Ishikawa (cell line): ENCODE measurements at regions not wholly inside any gene's neighbourhood (a gene's known extent, or its start where the extent isn't known, plus 50 kb on each side); places are given as distances from the start of the nearest gene placed in this dataset.

Experiments used
- CEBPB ChIP-seq: IDR thresholded peaks from 2 replicates; pipeline ENCODE4 v1.6.1; 2012
- CREB1 ChIP-seq: IDR thresholded peaks from 2 replicates; pipeline ENCODE4 v1.6.1; 2012; ENCODE audit warnings: low read depth
- EGR1 ChIP-seq: IDR thresholded peaks from 2 replicates; pipeline ENCODE4 v1.6.1; 2012
- EP300 ChIP-seq: IDR thresholded peaks from 2 replicates; pipeline ENCODE4 v1.6.1; 2012; ENCODE audit warnings: borderline replicate concordance
- FOXM1 ChIP-seq: IDR thresholded peaks from 2 replicates; pipeline ENCODE4 v1.6.1; 2012; ENCODE audit warnings: low read depth, borderline replicate concordance
- MAX ChIP-seq: IDR thresholded peaks from 2 replicates; pipeline ENCODE4 v1.6.1; 2012
- NFIC ChIP-seq: IDR thresholded peaks from 2 replicates; pipeline ENCODE4 v1.6.1; 2012
- RAD21 ChIP-seq: IDR thresholded peaks from 2 replicates; pipeline ENCODE4 v1.6.1; 2012; ENCODE audit warnings: low read depth
- REST ChIP-seq: IDR thresholded peaks from 2 replicates; pipeline ENCODE4 v1.6.1; 2012; ENCODE audit warnings: low read depth, mild to moderate bottlenecking
- TAF1 ChIP-seq: IDR thresholded peaks from 2 replicates; pipeline ENCODE4 v1.6.1; 2012; ENCODE audit warnings: low read depth, mild to moderate bottlenecking
- TCF12 ChIP-seq: IDR thresholded peaks from 2 replicates; pipeline ENCODE4 v1.6.1; 2012; ENCODE audit warnings: low read depth
- TEAD4 ChIP-seq: IDR thresholded peaks from 2 replicates; pipeline ENCODE4 v1.6.1; 2012
- YY1 ChIP-seq: IDR thresholded peaks from 2 replicates; pipeline ENCODE4 v1.6.1; 2012; ENCODE audit warnings: low read depth
- ZBTB7A ChIP-seq: IDR thresholded peaks from 2 replicates; pipeline ENCODE4 v1.6.1; 2012; ENCODE audit warnings: low read depth

GRCh38 chr13:50309318-50309717 is 294.1 kb downstream of the KCNRG start:
- TF ChIP-seq ZBTB7A (no peak), CEBPB (no peak), TCF12 (no peak), REST (no peak), RAD21 (no peak), YY1 (no peak), CREB1 (no peak), TAF1 (no peak), FOXM1 (no peak), EP300 (no peak), NFIC (no peak), EGR1 (no peak), TEAD4 (no peak), MAX (no peak)
